ENCODE measurements at regions not wholly inside any gene's neighbourhood (a gene's known extent, or its start where the extent isn't known, plus 50 kb on each side); places are given as distances from the start of the nearest gene placed in this dataset.

GRCh38 chr5:164376843-164377242 lies 871.4 kb downstream of the MAT2B start:
- DNase-seq (ENCODE audit: low read depth in 3 of 3): no peak

GRCh38 chr5:164377746-164378145 lies 872.3 kb downstream of the MAT2B start:
- no peak for DNase-seq (ENCODE audit: low read depth in 3 of 3)

- DNase-seq (ENCODE audit: low read depth in 3 of 3): no peak
Measured at GRCh38 chr5:164383662-164384061, 878.2 kb downstream of the MAT2B start.

- DNase-seq (ENCODE audit: low read depth in 3 of 3): no peak
Measured at GRCh38 chr5:164392531-164392930, 887.1 kb downstream of the MAT2B start.

- no peak for DNase-seq (ENCODE audit: low read depth in 3 of 3)
Measured at GRCh38 chr5:164394686-164395194, 889.3 kb downstream of the MAT2B start.

GRCh38 chr5:164412531-164412930 lies 907.1 kb downstream of the MAT2B start:
- no peak for DNase-seq (ENCODE audit: low read depth in 3 of 3)

GRCh38 chr5:164420161-164420560 lies 914.7 kb downstream of the MAT2B start:
- no peak for DNase-seq (ENCODE audit: low read depth in 3 of 3)

GRCh38 chr5:164422400-164422799 lies 917.0 kb downstream of the MAT2B start:
- DNase-seq (ENCODE audit: low read depth in 3 of 3): no peak

- no peak for DNase-seq (ENCODE audit: low read depth in 3 of 3)
Measured at GRCh38 chr5:164431634-164432304, 926.4 kb downstream of the MAT2B start.

GRCh38 chr5:164433106-164433870 lies 927.9 kb downstream of the MAT2B start:
- no peak for DNase-seq (ENCODE audit: low read depth in 3 of 3)

GRCh38 chr5:164435576-164435975 lies 930.2 kb downstream of the MAT2B start:
- DNase-seq (ENCODE audit: low read depth in 3 of 3): no peak

- DNase-seq (ENCODE audit: low read depth in 3 of 3): no peak
Measured at GRCh38 chr5:164439799-164440198, 934.4 kb downstream of the MAT2B start.

GRCh38 chr5:164449460-164449859 lies 944.0 kb downstream of the MAT2B start:
- no peak for DNase-seq (ENCODE audit: low read depth in 3 of 3)

- no peak for DNase-seq (ENCODE audit: low read depth in 3 of 3)
Measured at GRCh38 chr5:164466033-164466432, 960.6 kb downstream of the MAT2B start.

- DNase-seq (ENCODE audit: low read depth in 3 of 3): no peak
Measured at GRCh38 chr5:164470312-164470711, 964.9 kb downstream of the MAT2B start.

- no peak for DNase-seq (ENCODE audit: low read depth in 3 of 3)
Measured at GRCh38 chr5:164472165-164472564, 966.7 kb downstream of the MAT2B start.

GRCh38 chr5:164475339-164475977 lies 970.0 kb downstream of the MAT2B start:
- DNase-seq (ENCODE audit: low read depth in 3 of 3): no peak

GRCh38 chr5:164481270-164481669 lies 975.9 kb downstream of the MAT2B start:
- no peak for DNase-seq (ENCODE audit: low read depth in 3 of 3)

GRCh38 chr5:164482351-164482750 lies 976.9 kb downstream of the MAT2B start:
- DNase-seq (ENCODE audit: low read depth in 3 of 3): no peak

GRCh38 chr5:164484948-164485347 lies 979.5 kb downstream of the MAT2B start:
- DNase-seq (ENCODE audit: low read depth in 3 of 3): no peak

- no peak for DNase-seq (ENCODE audit: low read depth in 3 of 3)
Measured at GRCh38 chr5:164487939-164488338, 982.5 kb downstream of the MAT2B start.

GRCh38 chr5:164497311-164498064 lies 992.1 kb downstream of the MAT2B start:
- DNase-seq (ENCODE audit: low read depth in 3 of 3): no peak
